ENCODE measurements at regions not wholly inside any gene's neighbourhood (a gene's known extent, or its start where the extent isn't known, plus 50 kb on each side); places are given as distances from the start of the nearest gene placed in this dataset.

DNA sequence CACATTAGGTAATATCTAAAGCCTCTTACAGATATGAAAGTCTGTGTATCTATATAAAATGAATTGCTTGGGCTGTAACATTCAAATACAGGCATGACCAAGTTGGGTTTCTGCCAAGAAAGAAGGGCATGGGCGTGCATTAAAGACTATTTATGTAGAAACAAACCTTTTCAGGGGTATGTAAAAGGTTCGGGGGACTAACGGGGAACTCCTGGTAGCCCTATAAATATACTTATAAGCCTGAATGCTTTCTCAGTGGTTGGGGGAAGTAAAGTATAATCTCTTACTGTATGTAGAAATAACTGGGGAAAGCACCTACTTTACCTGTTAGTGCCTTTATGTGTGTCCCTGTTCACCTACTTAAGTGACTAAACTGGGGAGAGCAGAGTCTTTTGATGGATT is 154.5 kb upstream of the TBL1XR1 start:
- TF ChIP-seq, protein P1, sequence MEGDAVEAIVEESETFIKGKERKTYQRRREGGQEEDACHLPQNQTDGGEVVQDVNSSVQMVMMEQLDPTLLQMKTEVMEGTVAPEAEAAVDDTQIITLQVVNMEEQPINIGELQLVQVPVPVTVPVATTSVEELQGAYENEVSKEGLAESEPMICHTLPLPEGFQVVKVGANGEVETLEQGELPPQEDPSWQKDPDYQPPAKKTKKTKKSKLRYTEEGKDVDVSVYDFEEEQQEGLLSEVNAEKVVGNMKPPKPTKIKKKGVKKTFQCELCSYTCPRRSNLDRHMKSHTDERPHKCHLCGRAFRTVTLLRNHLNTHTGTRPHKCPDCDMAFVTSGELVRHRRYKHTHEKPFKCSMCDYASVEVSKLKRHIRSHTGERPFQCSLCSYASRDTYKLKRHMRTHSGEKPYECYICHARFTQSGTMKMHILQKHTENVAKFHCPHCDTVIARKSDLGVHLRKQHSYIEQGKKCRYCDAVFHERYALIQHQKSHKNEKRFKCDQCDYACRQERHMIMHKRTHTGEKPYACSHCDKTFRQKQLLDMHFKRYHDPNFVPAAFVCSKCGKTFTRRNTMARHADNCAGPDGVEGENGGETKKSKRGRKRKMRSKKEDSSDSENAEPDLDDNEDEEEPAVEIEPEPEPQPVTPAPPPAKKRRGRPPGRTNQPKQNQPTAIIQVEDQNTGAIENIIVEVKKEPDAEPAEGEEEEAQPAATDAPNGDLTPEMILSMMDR (IDR thresholded peaks at IDR 0.05), result no peak
- TF ChIP-seq POLR2A (IDR thresholded peaks at IDR 0.05), result no peak
